CD4-positive, alpha-beta T cell (primary cell): ENCODE measurements at regions not wholly inside any gene's neighbourhood (a gene's known extent, or its start where the extent isn't known, plus 50 kb on each side); places are given as distances from the start of the nearest gene placed in this dataset.

ENCODE experiments used
- ATAC-seq: fragments of 200-7000 bp; cut with Tn5 transposase; one replicate; pipeline ENCODE4 v1.10.0; 2022; ENCODE audit warnings: mild to moderate bottlenecking; ENCODE audit not compliant: poor library complexity
- CTCF ChIA-PET: fragments of 350-600 bp; sonication (Branson Sonifier 250); formaldehyde crosslinking; loops from one replicate; lab custom pipeline; 2021; ENCODE audit warnings: antibody characterized with exemption, inconsistent platforms; lab: Charles Lee
- POLR2A ChIA-PET: fragments of 350-600 bp; sonication (Branson Sonifier 250); formaldehyde crosslinking; loops from one replicate; lab custom pipeline; 2021; ENCODE audit warnings: antibody characterized with exemption, inconsistent platforms; lab: Charles Lee
- DNase-seq, 14 experiments: peaks; one replicate each; pipeline ENCODE4 v3.0.0-alpha.2; 2013 to 2020; ENCODE audit warnings: mixed read lengths in 2 of 14
- H3K27ac ChIP-seq, 2 donors: one replicate each; pipeline versions ENCODE4 v1.5.1 to v1.7.0; 2013; ENCODE audit warnings: low read length in 2 of 2, low read depth in 1 of 2, mild to moderate bottlenecking in 1 of 2
- H3K27me3 ChIP-seq, 2 experiments: 1 replicate in 1 of 2; 2 replicates in 1 of 2; pipeline versions ENCODE4 v1.6.1 to v1.7.0; 2013; ENCODE audit warnings: low read length in 2 of 2, control low read depth in 1 of 2, mild to moderate bottlenecking in 1 of 2, moderate library complexity in 1 of 2; ENCODE audit not compliant: insufficient read depth in 2 of 2, control insufficient read depth in 1 of 2
- H3K36me3 ChIP-seq: one replicate; pipeline ENCODE4 v1.6.1; 2013; ENCODE audit warnings: low read length, control low read depth; ENCODE audit not compliant: insufficient read depth
- H3K4me1 ChIP-seq: one replicate; pipeline ENCODE4 v1.6.1; 2013; ENCODE audit warnings: low read length, control low read depth; ENCODE audit not compliant: insufficient read depth
- H3K4me3 ChIP-seq: one replicate; pipeline ENCODE4 v1.5.1; 2013; ENCODE audit warnings: mild to moderate bottlenecking, low read length, moderate library complexity
- H3K9me3 ChIP-seq, 2 experiments: 1 replicate in 1 of 2; 2 replicates in 1 of 2; pipeline versions ENCODE4 v1.6.1 to v1.7.0; 2013; ENCODE audit warnings: low read length in 2 of 2, mild to moderate bottlenecking in 2 of 2, control low read depth in 1 of 2, moderate library complexity in 1 of 2; ENCODE audit not compliant: control insufficient read depth in 1 of 2, insufficient read depth in 1 of 2
- H3K27ac Mint-ChIP-seq: one replicate; pipeline ENCODE4 v1.8.0; 2020; ENCODE audit warnings: mixed read lengths
- H3K27me3 Mint-ChIP-seq: one replicate; pipeline ENCODE4 v1.8.0; 2021; ENCODE audit warnings: mixed read lengths
- H3K36me3 Mint-ChIP-seq: one replicate; pipeline ENCODE4 v1.8.0; 2021; ENCODE audit warnings: low read depth, mixed read lengths
- H3K4me1 Mint-ChIP-seq: one replicate; pipeline ENCODE4 v1.8.0; 2021; ENCODE audit warnings: low read depth, mixed read lengths
- H3K4me3 Mint-ChIP-seq: one replicate; pipeline ENCODE4 v1.8.0; 2020; ENCODE audit warnings: mild to moderate bottlenecking, mixed read lengths
- H3K9me3 Mint-ChIP-seq: one replicate; pipeline ENCODE4 v1.8.0; 2020; ENCODE audit warnings: mixed read lengths
- intact Hi-C, 2 experiments: fragments of 100-400 bp; cut with DNase I in 1 of 2; cut with micrococcal nuclease in 1 of 2; formaldehyde crosslinking; loops; one replicate each; pipeline versions ENCODE4 v1.15.1 to v1.9.0; 2023 to 2025; cut with DNase I, micrococcal nuclease
- TF ChIP-seq, protein P1 (sequence below): fragments of 200-600 bp; IDR thresholded peaks from one replicate; pipeline ENCODE4 v1.8.0; 2022; ENCODE audit warnings: antibody characterized with exemption, mild to moderate bottlenecking

DNA sequence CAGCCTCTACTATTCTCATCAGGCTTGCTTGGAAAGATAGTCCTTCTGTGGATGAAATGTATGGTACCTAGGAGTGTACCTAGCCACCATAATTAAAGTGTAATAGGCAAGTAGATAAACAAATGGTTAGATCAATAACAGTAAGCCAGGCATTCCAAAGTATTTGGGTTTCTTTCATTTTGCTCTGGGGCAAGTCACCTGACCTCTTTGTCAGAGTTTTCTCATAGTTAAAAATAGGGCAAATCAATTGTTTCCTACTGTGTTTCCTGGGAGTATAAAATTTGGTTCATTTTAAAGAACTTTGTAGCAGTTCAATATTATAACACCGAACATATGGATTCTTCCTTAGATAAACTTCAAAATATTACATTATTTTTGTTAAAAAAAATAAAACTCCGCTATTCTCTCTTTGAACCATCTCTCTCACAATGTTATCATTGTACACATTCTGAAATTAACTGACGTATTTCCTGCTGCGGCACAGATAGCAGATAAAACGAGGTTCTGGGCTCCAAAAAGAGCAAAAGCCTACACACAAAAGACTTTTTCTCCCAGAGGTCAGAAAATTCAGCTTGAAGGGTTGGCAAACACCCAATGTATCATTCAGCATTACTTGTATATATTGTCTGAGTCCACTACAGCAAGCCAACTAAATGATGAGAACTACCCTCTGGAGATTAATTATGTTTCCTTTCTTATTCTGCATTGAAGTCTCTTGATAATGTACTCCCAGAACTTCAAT is 267.9 kb downstream of the COX7C start:
- no peaks in the 10 kb centered on the region for H3K36me3 ChIP-seq
- intact Hi-C loops = loop anchor here in 1 of 2 experiments (10.0 kb wide), 1 partner anchor 1809 kb away; no protein-coding TSS in a partner anchor
- Mint-ChIP-seq H3K9me3 (no peaks in the 10 kb centered on the region), H3K4me3 (no peak overlapping the region), H3K27ac (no peak overlapping the region), H3K27me3 (no peaks in the 10 kb centered on the region), H3K4me1 (no peaks in the 10 kb centered on the region), H3K36me3 (no peaks in the 10 kb centered on the region)
- CTCF ChIA-PET = no interaction called here
- no peaks in the 10 kb centered on the region for H3K27me3 ChIP-seq
- POLR2A ChIA-PET = no interaction called here
- H3K4me3 ChIP-seq = no peak overlapping the region
- H3K4me1 ChIP-seq = no peaks in the 10 kb centered on the region
- no peak for ATAC-seq
- DNase-seq = no peak
- TF ChIP-seq, protein P1, sequence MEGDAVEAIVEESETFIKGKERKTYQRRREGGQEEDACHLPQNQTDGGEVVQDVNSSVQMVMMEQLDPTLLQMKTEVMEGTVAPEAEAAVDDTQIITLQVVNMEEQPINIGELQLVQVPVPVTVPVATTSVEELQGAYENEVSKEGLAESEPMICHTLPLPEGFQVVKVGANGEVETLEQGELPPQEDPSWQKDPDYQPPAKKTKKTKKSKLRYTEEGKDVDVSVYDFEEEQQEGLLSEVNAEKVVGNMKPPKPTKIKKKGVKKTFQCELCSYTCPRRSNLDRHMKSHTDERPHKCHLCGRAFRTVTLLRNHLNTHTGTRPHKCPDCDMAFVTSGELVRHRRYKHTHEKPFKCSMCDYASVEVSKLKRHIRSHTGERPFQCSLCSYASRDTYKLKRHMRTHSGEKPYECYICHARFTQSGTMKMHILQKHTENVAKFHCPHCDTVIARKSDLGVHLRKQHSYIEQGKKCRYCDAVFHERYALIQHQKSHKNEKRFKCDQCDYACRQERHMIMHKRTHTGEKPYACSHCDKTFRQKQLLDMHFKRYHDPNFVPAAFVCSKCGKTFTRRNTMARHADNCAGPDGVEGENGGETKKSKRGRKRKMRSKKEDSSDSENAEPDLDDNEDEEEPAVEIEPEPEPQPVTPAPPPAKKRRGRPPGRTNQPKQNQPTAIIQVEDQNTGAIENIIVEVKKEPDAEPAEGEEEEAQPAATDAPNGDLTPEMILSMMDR = no peak
- H3K9me3 ChIP-seq = no peaks in the 10 kb centered on the region
- no peak overlapping the region for H3K27ac ChIP-seq

DNA sequence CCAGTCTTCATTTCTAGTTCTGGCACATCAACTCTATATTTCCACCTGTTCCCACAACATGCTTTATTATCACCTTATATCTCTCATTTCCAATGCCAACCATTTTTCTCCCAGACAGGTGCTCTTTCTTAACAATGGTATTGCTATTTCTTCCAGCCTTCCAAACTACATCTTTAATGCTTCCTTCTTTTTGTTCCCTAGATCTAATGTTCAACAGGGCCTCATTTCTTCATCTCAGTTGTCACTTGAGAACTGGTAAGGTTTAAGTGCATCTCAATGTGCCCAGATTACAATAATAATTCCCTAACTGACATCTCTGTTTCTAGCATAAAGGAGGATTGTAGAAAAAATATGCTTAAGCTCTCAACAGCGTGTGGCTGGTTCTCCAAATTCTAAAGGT is 272.6 kb downstream of the COX7C start:
- Histone ChIP-seq H3K36me3 (no peaks in the 10 kb centered on the region), H3K27me3 (no peaks in the 10 kb centered on the region), H3K27ac (no peak overlapping the region), H3K9me3 (no peaks in the 10 kb centered on the region), H3K4me3 (no peak overlapping the region), H3K4me1 (no peaks in the 10 kb centered on the region)
- no peak for ATAC-seq
- Mint-ChIP-seq H3K27ac (no peak overlapping the region), H3K27me3 (no peaks in the 10 kb centered on the region), H3K4me3 (no peak overlapping the region), H3K9me3 (no peaks in the 10 kb centered on the region), H3K4me1 (no peaks in the 10 kb centered on the region), H3K36me3 (no peaks in the 10 kb centered on the region)
- no peak for DNase-seq
- TF ChIP-seq, protein P1 = no peak
- ChIA-PET CTCF (no interaction called here), POLR2A (no interaction called here)
- intact Hi-C loops = no loop called here

DNA sequence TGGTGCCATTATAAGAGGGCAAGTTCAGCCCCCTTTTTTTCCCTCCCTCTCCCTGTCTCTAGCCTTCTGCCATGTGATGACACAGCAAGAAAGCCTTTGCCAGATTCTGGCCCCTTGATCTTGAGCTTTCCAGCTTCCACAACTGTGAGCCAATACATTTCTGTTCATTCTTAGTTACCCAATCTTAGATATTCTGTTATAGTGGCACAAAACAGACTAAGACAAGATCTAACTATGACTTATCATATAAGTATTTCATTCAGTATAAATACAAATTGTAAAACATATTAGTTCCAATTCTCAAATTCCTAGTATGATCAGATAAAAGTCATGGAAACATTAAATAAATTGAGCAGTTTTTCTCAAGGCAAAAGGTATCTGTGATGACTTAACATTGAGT is 276.3 kb downstream of the COX7C start:
- H3K4me3 ChIP-seq = no peak overlapping the region
- TF ChIP-seq, protein P1 = no peak
- Mint-ChIP-seq H3K4me3 (no peak overlapping the region), H3K36me3 (no peaks in the 10 kb centered on the region), H3K27me3 (no peaks in the 10 kb centered on the region), H3K27ac (no peak overlapping the region), H3K9me3 (no peaks in the 10 kb centered on the region), H3K4me1 (no peaks in the 10 kb centered on the region)
- POLR2A ChIA-PET = no interaction called here
- intact Hi-C loops = no loop called here
- H3K27ac ChIP-seq = no peak overlapping the region
- no peaks in the 10 kb centered on the region for H3K27me3 ChIP-seq
- ATAC-seq = no peak
- no peaks in the 10 kb centered on the region for H3K4me1 ChIP-seq
- no peak for DNase-seq
- H3K36me3 ChIP-seq = no peaks in the 10 kb centered on the region
- CTCF ChIA-PET = no interaction called here
- H3K9me3 ChIP-seq = no peaks in the 10 kb centered on the region
